ENCODE measurements at regions not wholly inside any gene's neighbourhood (a gene's known extent, or its start where the extent isn't known, plus 50 kb on each side); places are given as distances from the start of the nearest gene placed in this dataset.
"Not testable (repeated sequence)": the region's sequence is repeated elsewhere in the genome, so short reads cannot be mapped to it uniquely, and the experiment has no call there.

DNA sequence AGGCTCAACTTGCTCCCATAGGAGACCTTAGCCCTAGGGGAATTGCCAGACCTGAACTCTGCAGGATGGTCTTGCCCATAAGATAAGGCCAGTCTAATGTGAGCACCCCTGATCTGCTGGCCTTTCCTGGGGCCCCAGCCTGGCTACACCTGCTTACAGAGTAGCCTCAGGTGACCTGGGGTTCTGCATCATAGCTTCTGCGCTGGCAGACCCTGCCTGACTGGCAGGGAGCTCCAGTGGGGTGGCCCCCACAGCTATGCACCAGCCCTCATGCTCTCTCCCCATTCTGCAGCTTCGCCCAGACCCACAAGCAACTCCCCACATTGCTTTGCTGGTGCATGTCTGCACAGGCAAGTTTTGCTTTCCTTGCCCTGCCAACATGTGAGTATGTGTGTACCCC, 371.3 kb upstream of the CLEC14A start:
- DNase-seq (ENCODE audit: low read depth, low spot score) = no peak
- H3K4me3 ChIP-seq (ENCODE audit: low read length) = no peak overlapping the region

DNA sequence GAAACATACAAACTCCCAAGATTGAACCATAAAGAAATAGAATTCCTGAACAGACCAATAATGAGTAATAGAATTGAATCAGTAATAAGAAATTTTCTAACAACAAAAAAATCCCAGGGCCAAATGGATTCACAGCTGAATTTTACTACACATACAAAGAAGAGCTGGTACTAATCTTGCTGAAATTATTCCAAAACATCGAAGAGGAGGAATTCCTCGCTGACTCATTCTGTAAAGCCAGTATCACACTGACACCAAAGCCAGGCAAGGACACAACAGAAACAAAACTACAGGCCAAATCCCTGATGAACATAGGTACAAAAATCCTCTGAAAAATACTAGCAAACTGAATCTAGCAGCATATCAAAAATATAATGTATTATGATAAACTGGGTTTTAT, 367.8 kb upstream of the CLEC14A start:
- H3K4me3 ChIP-seq (ENCODE audit: low read length) = no peak overlapping the region
- DNase-seq (ENCODE audit: low read depth, low spot score) = no peak

DNA sequence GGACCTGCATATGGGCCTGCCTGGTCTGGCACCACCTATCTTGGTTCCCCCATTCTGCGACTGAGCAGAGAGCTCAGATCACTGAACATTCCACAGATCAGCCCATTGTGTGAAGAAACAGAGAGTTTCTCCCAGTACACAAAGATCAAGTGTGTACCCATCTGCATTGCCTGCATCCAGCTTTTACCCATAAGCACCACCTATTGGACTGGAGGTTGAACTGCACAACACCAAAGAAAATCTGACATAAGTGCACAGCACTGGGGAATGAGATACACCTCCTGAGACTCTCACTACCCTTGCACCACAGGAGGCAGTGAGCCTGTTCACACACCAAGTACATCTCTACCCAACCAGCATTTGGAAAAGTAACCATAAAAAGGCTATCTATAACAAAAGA, 362.6 kb upstream of the CLEC14A start:
- no peak overlapping the region for H3K4me3 ChIP-seq (ENCODE audit: low read length)
- DNase-seq (ENCODE audit: low read depth, low spot score) = no peak

DNA sequence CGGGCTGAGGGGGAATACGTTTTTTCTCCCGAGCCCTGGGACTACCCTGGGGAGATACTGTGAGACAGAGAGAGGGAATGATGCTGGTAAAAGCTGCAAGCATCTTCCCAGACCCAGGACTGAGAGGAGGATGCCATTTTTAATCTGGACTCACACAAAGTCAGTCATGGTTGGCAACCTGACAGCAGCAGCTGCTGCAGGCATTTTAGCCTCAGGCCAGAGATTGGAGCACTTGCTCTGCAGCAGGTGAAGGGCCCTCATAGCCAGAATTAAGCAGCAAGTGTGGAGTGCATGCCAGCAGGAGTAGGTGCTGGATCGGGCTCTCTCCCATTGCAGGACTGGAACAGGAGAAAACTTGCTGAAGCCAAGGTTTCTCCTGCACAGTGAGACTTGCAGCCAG, 361.1 kb upstream of the CLEC14A start:
- no peak for DNase-seq (ENCODE audit: low read depth, low spot score)
- no peak overlapping the region for H3K4me3 ChIP-seq (ENCODE audit: low read length)

DNA sequence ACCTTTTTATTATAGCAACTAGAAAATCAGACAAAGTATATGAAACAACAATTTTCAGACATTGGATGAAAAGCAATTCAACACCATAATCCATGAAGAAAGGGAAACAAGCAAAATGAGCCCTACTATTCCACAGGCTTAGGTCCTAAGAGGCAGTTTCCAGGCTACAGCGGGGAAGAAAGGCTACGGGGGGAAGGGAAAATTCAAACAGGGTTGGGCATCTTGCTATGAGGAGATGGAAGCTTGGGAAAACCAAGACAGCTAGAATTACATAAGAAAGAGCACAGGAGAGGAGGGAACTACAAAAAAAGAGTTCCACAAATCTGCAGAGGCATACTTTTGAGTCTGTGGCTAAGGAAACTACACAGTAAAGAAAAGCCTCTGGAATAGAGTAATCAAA, 356.0 kb upstream of the CLEC14A start:
- H3K4me3 ChIP-seq (ENCODE audit: low read length) = no peak overlapping the region
- no peak for DNase-seq (ENCODE audit: low read depth, low spot score)

DNA sequence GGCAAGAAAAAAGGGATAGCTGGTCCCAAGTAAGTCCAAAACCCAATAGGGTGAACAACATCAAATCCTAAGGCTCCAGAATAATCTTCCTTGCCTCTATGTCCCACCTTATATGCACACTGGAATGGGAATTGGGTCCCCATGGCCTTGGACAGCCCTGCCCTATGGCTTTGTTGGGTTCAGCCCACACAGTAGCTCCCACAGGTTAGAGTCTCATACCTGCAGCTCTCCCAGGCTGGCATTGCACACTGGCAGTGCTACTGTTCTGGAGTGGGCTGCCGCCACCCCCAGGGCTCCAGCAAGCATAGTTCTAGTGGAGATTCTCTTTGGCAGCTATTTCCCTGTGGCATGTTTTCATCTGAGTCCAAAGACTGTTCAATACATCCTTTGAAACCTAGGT, 352.4 kb upstream of the CLEC14A start:
- DNase-seq (ENCODE audit: low read depth, low spot score) = no peak
- H3K4me3 ChIP-seq (ENCODE audit: low read length) = no peak overlapping the region

DNA sequence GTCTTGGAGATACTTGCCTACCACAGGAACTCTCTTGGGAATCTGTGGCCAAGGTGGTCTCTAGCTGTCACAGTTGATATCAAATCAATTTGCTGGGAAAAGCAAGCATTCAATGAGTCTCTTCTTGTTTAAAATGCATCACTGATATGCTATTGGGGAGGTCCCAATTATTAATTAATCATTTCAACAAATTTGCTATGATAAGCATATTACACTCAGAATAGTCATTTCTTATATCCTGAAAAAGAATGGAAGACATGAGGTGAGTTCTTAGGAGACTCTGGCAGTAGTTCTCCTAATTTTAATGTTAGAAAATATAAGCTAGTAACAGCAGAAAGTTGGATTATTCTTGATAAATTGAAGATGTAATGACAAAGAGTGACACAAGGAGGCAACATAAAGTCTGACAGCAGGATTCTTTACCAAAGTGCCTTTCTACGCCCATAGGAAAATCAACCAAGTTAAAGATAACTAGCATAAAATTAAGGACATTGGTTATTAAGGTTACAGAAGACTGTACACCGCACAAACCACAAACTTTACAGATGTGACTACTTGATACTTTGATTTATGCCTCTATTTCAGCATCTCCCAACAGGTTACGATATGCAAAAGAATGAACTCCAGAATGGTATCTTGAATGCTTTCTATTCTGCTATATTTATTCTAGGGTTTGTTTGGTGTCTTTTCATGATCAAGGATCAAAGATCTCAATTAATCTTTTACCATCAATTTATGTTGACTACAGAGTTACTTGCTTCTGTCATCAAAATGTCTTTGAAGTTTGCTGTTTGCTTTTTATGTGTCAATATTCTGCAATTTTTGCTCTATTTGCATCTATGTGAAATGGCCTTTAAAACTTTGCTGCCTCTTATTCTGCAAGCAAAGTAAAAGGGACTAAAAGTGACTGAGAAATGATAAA, 349.6 kb upstream of the CLEC14A start:
- DNase-seq (ENCODE audit: low read depth, low spot score) = no peak
- H3K4me3 ChIP-seq (ENCODE audit: low read length) = no peak overlapping the region

DNA sequence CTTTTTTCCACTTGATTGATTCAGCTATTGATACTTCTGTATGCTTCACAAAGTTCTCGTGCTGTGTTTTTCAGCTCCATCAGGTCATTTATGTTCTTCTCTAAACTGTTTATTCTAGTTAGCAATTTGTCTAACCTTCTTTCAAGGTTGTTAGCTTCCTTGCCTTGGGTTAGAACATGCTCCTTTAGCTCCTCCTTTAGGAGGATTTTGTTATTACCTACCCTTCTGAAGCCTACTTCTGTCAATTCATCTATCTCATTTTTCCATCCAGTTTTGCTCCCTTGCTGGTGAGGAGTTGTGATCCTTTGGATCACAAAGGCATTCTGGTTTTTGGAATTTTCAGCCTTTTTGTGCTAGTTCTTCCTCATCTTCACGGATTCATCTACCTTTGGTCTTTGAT, 344.7 kb upstream of the CLEC14A start:
- not testable (repeated sequence) for H3K4me3 ChIP-seq (ENCODE audit: low read length); DNase-seq (ENCODE audit: low read depth, low spot score)

DNA sequence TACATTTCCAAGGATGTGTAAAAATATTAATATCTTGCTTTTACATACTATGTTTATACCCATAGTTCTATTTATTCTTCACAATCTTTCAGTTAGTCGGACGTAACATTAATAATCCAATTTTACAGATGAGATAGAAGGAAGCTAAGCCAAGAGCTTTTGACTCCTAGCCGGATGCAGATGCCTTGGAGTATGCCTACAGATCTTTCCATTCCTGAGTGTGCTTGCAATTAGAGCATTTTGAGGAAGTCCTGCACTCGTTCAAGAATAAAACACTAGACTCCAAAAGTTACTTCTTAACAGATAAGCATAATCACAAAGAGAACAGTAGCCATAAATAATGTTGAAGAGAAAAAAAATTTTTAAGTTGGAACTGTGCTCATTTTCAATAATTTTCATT, 337.6 kb upstream of the CLEC14A start:
- no peak for DNase-seq (ENCODE audit: low read depth, low spot score)
- no peak overlapping the region for H3K4me3 ChIP-seq (ENCODE audit: low read length)

DNA sequence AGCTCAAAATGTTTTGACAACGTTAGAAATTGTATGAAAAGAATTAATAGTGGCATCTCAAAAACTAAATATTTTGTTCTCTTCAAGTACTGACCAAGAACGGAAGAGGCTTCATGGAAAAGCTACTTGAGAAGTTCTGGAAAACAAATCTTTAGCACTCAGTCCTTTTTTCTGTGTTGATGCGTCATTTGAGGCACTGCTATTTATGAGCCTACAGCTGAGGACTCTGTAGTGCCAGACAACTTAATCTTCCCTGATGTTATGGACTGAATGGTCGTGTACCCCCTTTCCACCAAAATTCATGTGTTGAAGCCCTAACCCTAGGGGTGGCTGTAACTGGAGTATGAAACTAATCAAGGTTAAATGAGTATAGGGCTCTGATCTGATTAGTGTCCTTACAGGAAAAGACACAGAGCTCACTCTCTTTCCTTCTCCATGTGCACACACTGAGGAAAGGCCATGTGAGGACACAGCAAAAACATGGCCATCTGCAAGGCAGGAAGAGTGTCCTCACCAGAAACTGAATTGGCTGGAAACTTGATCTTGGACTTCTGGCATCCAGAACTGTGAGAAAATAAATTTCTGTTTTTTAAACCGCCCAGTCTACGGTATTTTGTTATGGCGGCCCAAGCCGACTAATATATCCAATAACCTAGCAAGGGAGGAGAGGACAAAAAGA, 337.0 kb upstream of the CLEC14A start:
- DNase-seq (ENCODE audit: low read depth, low spot score) = no peak
- H3K4me3 ChIP-seq (ENCODE audit: low read length) = no peak overlapping the region

DNA sequence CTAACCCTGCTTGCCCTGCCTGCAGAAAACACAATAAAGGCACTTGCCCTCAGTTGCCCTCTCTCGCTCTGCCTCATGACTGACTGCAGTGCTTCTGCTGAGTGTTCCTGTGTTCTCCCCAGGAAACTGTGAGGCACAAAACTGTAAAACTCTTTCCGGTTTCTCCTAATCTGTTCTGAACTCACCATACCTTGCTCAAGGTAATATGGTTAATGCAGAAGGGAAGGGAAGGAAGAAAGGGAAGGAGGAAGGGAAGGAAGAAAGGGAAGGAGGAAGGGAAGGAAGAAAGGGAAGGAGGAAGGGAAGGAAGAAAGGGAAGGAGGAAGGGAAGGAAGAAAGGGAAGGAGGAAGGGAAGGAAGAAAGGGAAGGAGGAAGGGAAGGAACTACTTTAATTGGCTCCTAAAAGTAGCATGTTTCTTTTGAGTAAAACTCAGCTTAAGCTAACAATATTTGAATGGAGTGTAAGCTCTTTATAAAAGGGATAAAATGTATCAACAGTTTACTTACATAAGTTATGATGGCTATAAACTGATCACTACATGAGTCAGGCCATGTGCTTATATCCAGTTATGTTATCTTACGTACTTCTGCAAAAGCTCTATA, 334.0 kb upstream of the CLEC14A start:
- no peak overlapping the region for H3K4me3 ChIP-seq (ENCODE audit: low read length)
- DNase-seq (ENCODE audit: low read depth, low spot score) = no peak

DNA sequence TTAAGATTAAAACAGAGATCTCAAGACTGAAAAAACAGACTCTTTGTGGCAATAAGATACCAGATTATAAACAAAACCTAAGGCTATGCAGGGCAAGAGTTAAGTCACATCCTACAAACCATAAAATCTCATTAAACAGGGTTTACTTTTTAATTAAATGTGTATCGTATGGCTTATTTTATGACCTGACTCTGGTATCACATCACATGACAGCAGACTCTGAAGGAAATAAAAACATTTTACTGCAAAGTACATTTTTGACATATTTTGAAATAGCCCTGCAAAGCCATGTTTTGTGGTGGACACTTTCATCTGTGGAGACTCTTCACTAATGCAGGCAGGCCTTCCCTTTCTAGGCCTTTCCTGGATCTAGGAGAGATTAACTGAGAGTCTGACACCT, 327.6 kb upstream of the CLEC14A start:
- H3K4me3 ChIP-seq (ENCODE audit: low read length) = no peak overlapping the region
- no peak for DNase-seq (ENCODE audit: low read depth, low spot score)

DNA sequence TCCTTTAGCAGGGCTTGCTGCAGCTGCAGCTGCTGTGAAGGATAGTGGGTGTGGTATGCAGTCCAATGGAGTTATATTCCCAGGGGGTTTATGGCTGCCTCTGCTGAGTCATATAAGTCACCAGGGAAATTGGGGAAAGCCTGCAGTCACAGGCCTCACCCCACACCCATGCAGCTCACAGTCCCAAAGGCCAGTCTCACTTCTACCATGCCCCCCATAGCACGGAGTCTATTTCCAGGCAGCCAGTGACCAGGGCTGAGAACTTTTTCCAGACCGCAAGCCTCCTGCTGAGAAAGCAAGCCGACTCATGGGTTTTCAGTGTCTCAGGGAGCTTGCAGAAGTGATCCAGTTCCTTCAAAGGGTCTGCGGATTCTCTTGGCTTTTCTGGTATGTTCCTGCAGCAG, 322.4 kb upstream of the CLEC14A start:
- H3K4me3 ChIP-seq (ENCODE audit: low read length) = no peak overlapping the region
- DNase-seq (ENCODE audit: low read depth, low spot score) = no peak

DNA sequence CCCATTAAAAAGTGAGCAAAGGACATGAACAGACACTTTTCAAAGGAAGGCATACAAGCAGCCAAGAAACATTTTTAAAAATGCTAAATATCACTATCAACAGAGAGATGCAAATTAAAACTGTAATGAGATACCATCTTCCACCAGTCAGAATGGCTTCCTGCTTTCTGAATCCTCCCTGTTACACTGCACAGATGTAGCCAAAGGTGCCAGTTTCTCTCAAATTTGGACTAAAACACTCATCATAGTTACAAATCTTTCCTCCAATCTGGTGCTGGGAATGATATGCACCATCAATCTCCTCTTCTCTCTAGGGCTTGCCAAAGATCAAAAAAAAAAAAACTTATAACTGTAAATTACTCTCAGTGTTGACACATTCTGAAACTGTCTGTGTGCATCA, 311.8 kb upstream of the CLEC14A start:
- H3K4me3 ChIP-seq (ENCODE audit: low read length) = no peak overlapping the region
- DNase-seq (ENCODE audit: low read depth, low spot score) = no peak

DNA sequence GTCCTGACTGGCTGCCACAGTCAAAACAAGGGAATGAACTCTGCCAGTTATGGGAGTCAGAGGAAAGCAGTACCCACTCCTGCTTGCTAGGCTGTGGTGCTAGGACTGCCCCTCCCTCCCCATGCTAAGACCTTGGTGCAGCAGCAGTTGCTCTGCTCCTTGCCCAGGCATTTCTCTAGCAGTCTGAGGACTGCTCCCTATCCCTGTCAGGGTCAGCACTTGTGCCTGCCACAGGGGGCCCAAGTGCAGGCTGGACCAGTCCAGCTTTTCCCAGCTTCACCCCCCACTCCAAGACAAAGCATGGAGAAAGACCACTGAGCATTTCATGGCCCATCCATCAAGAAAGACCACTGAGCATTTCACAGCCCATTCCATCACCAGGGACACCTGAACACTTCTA, 305.8 kb upstream of the CLEC14A start:
- H3K4me3 ChIP-seq (ENCODE audit: low read length) = no peak overlapping the region
- DNase-seq (ENCODE audit: low read depth, low spot score) = no peak

DNA sequence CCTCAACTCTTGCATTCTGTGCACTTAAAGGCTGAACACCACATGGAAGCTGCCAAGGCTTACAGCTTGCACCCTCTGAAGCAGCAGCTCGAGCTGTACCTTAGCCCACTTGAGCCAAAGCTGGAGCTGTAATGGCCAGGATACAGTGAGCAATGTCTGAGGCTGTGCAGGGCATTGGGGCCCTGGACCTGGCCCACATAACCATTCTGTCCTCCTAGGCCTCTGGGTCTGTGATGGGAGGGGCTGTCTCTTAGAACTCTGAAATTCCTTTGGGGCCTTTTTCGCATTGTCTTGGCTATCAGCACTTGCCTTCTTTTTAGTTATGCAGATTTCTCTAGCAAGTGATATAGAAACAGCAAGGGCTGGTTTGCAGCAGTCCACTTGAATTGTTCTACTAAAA, 303.8 kb upstream of the CLEC14A start:
- H3K4me3 ChIP-seq (ENCODE audit: low read length) = no peak overlapping the region
- DNase-seq (ENCODE audit: low read depth, low spot score) = no peak

DNA sequence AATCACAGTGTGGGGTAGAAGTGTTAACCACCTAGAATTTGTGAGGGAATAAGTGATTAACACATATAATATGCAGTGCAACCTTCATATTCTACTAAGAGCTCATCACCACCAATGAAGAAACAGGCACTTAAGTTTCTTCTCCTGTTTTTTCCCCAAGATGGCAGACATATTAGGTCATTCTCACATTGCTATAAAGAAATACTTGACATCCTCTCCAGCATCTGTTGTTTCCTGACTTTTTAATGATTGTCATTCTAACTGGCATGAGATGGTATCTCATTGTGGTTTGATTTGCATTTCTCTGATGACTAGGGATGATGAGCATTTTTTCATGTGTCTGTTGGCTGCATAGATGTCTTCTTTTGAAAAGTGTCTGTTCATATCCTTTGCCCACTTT, 301.5 kb upstream of the CLEC14A start:
- DNase-seq (ENCODE audit: low read depth, low spot score); H3K4me3 ChIP-seq (ENCODE audit: low read length): not testable (repeated sequence)

DNA sequence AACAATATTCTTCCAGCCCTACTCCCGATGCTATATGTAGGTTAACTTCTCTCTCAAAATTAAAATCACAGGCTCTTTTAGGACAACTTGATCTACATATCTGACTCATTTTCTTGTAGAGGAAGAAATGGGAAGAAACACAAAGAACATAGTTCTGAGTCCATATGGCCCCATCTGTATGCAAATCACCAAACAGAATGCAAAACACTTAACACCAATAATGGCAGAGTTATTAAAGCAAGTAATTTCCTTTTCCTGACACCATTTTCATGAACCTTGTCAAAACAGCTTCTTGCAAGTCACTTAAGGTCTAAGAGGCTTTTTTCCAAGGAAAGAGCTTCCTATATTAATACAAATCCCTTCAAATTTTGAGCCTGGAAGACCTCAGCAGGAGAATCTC, 300.4 kb upstream of the CLEC14A start:
- no peak for DNase-seq (ENCODE audit: low read depth, low spot score)
- H3K4me3 ChIP-seq (ENCODE audit: low read length) = no peak overlapping the region

DNA sequence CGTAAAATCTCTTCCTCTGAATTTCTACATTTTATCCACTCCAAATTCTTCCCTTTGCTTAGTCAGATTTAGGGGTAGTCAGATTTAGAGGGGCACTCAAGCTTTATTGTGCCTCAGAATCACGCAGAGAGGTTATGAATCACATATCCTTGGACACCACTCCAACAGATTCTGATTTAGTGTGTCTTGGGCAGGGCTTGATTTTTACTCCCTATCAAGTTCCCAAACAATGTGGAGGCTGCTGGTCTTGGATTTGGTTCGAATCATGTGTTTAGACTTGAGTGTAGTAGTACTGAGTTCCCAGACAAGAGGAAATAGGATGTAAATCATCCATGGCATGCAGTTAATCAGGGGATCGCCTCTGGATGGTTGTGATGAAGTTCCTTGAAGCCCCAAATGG, 298.1 kb upstream of the CLEC14A start:
- H3K4me3 ChIP-seq (ENCODE audit: low read length) = no peak overlapping the region
- no peak for DNase-seq (ENCODE audit: low read depth, low spot score)

DNA sequence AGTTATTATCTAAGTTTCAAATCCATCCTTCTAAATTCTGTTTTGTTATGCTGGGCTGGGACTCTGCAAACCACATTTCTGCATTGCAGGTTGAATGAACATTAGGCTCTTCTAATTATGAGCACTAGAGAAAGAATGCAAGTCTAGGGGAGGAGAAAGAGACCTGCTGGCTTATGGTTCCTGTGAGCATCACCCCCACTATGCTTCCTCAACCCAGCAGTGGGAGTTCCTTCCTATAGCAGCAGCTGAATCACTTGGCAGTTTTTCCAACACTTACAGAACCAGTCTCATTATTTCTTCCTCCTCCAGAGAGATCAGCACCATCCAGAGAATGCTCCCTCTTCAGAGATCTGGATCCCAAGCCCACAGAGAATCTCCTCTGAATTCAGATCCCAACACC, 297.7 kb upstream of the CLEC14A start:
- no peak overlapping the region for H3K4me3 ChIP-seq (ENCODE audit: low read length)
- no peak for DNase-seq (ENCODE audit: low read depth, low spot score)
